ENCODE measurements at regions not wholly inside any gene's neighbourhood (a gene's known extent, or its start where the extent isn't known, plus 50 kb on each side); places are given as distances from the start of the nearest gene placed in this dataset.

GRCh38 chr11:37407461-37407860 is 809.4 kb upstream of the RAG2 start:
- no peaks in the 10 kb centered on the region for H3K36me3 ChIP-seq (ENCODE audit: control insufficient read depth in 2 of 2, insufficient read depth in 2 of 2, low read length in 1 of 2)
- H3K4me3 ChIP-seq (ENCODE audit: low read length in 2 of 2), result no peak overlapping the region
- no peaks in the 10 kb centered on the region for H3K9me3 ChIP-seq (ENCODE audit: control insufficient read depth in 2 of 2, insufficient read depth in 1 of 2, low read length in 1 of 2)
- DNase-seq (ENCODE audit: low read depth in 6 of 9, low spot score in 9 of 9), result no peak
- H3K27ac ChIP-seq (ENCODE audit: low read depth in 1 of 2, low read length in 1 of 2), result no peak overlapping the region
- no peaks in the 10 kb centered on the region for H3K4me1 ChIP-seq (ENCODE audit: control insufficient read depth in 2 of 2, insufficient read depth in 2 of 2, low read length in 2 of 2)
- H3K27me3 ChIP-seq (ENCODE audit: control insufficient read depth in 2 of 2, insufficient read depth in 1 of 2, low read length in 1 of 2), result no peaks in the 10 kb centered on the region
- 89% methylated on average over 2 of the region's 2 CpGs for WGBS

GRCh38 chr11:37406651-37407050 is 808.6 kb upstream of the RAG2 start:
- Histone ChIP-seq H3K4me3 (ENCODE audit: low read length in 2 of 2) (no peak overlapping the region), H3K27me3 (ENCODE audit: control insufficient read depth in 2 of 2, insufficient read depth in 1 of 2, low read length in 1 of 2) (no peaks in the 10 kb centered on the region), H3K4me1 (ENCODE audit: control insufficient read depth in 2 of 2, insufficient read depth in 2 of 2, low read length in 2 of 2) (no peaks in the 10 kb centered on the region), H3K9me3 (ENCODE audit: control insufficient read depth in 2 of 2, insufficient read depth in 1 of 2, low read length in 1 of 2) (no peaks in the 10 kb centered on the region), H3K27ac (ENCODE audit: low read depth in 1 of 2, low read length in 1 of 2) (no peak overlapping the region), H3K36me3 (ENCODE audit: control insufficient read depth in 2 of 2, insufficient read depth in 2 of 2, low read length in 1 of 2) (no peaks in the 10 kb centered on the region)
- 92% methylated on average over 1 of the region's 1 CpG for WGBS
- DNase-seq (ENCODE audit: low read depth in 6 of 9, low spot score in 9 of 9), result no peak

- H3K27ac ChIP-seq (ENCODE audit: low read depth in 1 of 2, low read length in 1 of 2), result no peak overlapping the region
- no peaks in the 10 kb centered on the region for H3K27me3 ChIP-seq (ENCODE audit: control insufficient read depth in 2 of 2, insufficient read depth in 1 of 2, low read length in 1 of 2)
- no peaks in the 10 kb centered on the region for H3K36me3 ChIP-seq (ENCODE audit: control insufficient read depth in 2 of 2, insufficient read depth in 2 of 2, low read length in 1 of 2)
- WGBS, result 86% methylated on average over 2 of the region's 2 CpGs
- H3K4me3 ChIP-seq (ENCODE audit: low read length in 2 of 2), result no peak overlapping the region
- H3K4me1 ChIP-seq (ENCODE audit: control insufficient read depth in 2 of 2, insufficient read depth in 2 of 2, low read length in 2 of 2), result no peaks in the 10 kb centered on the region
- DNase-seq (ENCODE audit: low read depth in 6 of 9, low spot score in 9 of 9), result no peak
- H3K9me3 ChIP-seq (ENCODE audit: control insufficient read depth in 2 of 2, insufficient read depth in 1 of 2, low read length in 1 of 2), result no peaks in the 10 kb centered on the region
These were observed 806.2 kb upstream of the RAG2 start for GRCh38 chr11:37404231-37404630.

DNA sequence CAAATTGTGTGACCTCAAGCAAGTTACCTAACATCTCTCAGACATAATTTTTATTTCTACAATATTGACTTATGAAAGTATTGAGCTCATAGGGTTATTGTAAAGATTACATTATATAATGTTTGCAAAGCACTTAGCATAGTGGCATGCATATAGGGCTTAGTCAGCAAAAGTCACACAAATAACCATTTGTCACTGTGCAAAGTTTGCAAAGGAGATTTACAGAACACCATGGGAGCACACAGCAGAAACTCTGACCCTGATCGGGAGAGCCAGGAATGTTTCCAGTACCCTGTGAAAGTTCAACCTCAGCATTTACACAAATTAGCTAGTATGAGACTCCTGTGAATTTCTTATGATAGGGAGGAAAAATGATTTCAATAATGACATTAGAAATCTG is 804.6 kb upstream of the RAG2 start:
- H3K4me3 ChIP-seq (ENCODE audit: low read length in 2 of 2), result no peak overlapping the region

DNA sequence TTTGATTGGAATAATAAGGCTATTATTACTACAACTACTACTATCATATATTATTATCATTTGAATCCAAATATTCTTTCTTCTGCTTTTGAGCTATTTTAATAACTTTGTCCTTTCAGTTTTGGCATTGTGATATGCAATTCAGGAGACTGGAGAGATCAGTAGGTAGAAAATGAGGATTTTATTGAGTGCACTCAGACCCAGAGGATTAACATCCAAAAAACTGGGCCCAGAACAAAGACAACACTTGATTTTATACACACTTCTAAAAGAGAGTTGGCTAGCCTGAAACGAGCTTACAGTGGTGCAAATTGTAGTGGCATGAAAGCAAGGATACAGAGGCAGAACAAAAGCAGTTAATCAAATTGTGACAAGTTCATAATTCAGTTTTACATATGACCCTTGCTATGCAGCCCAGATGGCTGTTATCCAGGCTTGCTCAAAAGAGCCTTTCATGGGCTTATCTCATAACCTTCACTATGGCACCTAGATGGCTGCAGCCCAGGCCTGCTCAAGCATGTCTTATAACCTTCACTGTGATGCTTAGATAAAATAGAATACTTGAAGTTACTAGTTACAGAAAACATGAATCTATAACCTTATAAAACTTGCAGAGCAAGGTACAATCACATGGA is 796.3 kb upstream of the RAG2 start:
- H3K27me3 ChIP-seq (ENCODE audit: control insufficient read depth in 2 of 2, insufficient read depth in 1 of 2, low read length in 1 of 2), result no peaks in the 10 kb centered on the region
- no peak overlapping the region for H3K4me3 ChIP-seq (ENCODE audit: low read length in 2 of 2)
- H3K36me3 ChIP-seq (ENCODE audit: control insufficient read depth in 2 of 2, insufficient read depth in 2 of 2, low read length in 1 of 2), result no peaks in the 10 kb centered on the region
- H3K9me3 ChIP-seq (ENCODE audit: control insufficient read depth in 2 of 2, insufficient read depth in 1 of 2, low read length in 1 of 2), result peaks cover 0 to 3% of the 10 kb centered on the region in 2 donors
- WGBS, result 77% methylated on average over 1 of the region's 1 CpG
- no peak for DNase-seq (ENCODE audit: low read depth in 6 of 9, low spot score in 9 of 9)
- H3K4me1 ChIP-seq (ENCODE audit: control insufficient read depth in 2 of 2, insufficient read depth in 2 of 2, low read length in 2 of 2), result no peaks in the 10 kb centered on the region
- no peak overlapping the region for H3K27ac ChIP-seq (ENCODE audit: low read depth in 1 of 2, low read length in 1 of 2)

More for the DNA sequence above, 804.6 kb upstream of the RAG2 start:
- H3K27me3 ChIP-seq (ENCODE audit: control insufficient read depth in 2 of 2, insufficient read depth in 1 of 2, low read length in 1 of 2), result no peaks in the 10 kb centered on the region
- no peak for DNase-seq (ENCODE audit: low read depth in 6 of 9, low spot score in 9 of 9)
- H3K36me3 ChIP-seq (ENCODE audit: control insufficient read depth in 2 of 2, insufficient read depth in 2 of 2, low read length in 1 of 2), result no peaks in the 10 kb centered on the region
- no peak overlapping the region for H3K27ac ChIP-seq (ENCODE audit: low read depth in 1 of 2, low read length in 1 of 2)
- no peaks in the 10 kb centered on the region for H3K9me3 ChIP-seq (ENCODE audit: control insufficient read depth in 2 of 2, insufficient read depth in 1 of 2, low read length in 1 of 2)
- H3K4me1 ChIP-seq (ENCODE audit: control insufficient read depth in 2 of 2, insufficient read depth in 2 of 2, low read length in 2 of 2), result no peaks in the 10 kb centered on the region
- WGBS, result 93% methylated on average over 1 of the region's 1 CpG

DNA sequence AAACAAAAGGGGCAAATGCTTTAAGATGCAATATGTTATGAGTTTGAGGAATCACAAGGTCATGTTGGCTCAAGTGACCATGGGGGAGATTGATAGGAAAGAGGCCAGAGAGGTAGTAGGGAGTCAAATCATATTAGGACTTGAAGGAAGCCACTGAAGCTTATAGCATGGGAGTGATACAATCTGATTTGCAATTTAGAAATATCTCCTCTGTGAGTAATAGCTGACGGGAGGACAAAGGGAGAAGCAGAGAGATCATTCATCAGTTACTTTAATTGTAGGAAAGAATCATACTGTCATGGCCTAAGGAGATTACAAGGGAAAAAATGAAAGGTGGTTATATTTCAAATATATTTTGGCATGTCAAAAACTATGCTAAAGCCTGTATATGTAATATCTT is 793.6 kb upstream of the RAG2 start:
- Histone ChIP-seq H3K9me3 (ENCODE audit: control insufficient read depth in 2 of 2, insufficient read depth in 1 of 2, low read length in 1 of 2) (peaks cover 0 to 3% of the 10 kb centered on the region in 2 donors), H3K4me3 (ENCODE audit: low read length in 2 of 2) (no peak overlapping the region), H3K36me3 (ENCODE audit: control insufficient read depth in 2 of 2, insufficient read depth in 2 of 2, low read length in 1 of 2) (no peaks in the 10 kb centered on the region), H3K27ac (ENCODE audit: low read depth in 1 of 2, low read length in 1 of 2) (no peak overlapping the region), H3K4me1 (ENCODE audit: control insufficient read depth in 2 of 2, insufficient read depth in 2 of 2, low read length in 2 of 2) (no peaks in the 10 kb centered on the region), H3K27me3 (ENCODE audit: control insufficient read depth in 2 of 2, insufficient read depth in 1 of 2, low read length in 1 of 2) (no peaks in the 10 kb centered on the region)
- DNase-seq (ENCODE audit: low read depth in 6 of 9, low spot score in 9 of 9), result no peak
- WGBS, result 98% methylated on average over 1 of the region's 1 CpG

DNA sequence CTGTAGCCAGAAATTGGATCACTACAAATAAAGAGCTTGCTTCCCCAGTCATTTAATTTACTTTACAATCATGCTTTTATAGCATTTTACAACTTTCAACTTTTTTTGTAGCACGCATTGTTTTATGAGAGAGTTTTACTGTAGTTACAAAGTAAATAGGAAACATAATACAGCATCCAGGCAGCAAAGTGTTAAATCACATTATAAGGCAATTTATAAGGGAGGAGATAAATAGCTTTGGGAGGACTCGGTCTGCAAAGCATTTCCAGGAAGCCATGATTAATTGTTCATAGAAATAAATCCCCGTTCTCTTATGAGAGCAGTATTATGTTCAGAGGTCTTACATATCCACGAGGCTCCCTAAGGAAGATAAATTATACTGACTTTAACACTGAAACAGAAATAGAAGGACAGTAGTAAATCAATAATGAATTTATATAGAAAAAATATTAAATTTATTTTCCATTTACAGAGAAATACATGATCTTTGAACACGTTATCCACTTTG is 792.6 kb upstream of the RAG2 start:
- WGBS, result 79% methylated on average over 5 of the region's 5 CpGs
- Histone ChIP-seq H3K27ac (ENCODE audit: low read depth in 1 of 2, low read length in 1 of 2) (no peak overlapping the region), H3K9me3 (ENCODE audit: control insufficient read depth in 2 of 2, insufficient read depth in 1 of 2, low read length in 1 of 2) (peaks cover 0 to 3% of the 10 kb centered on the region in 2 donors), H3K36me3 (ENCODE audit: control insufficient read depth in 2 of 2, insufficient read depth in 2 of 2, low read length in 1 of 2) (no peaks in the 10 kb centered on the region), H3K4me3 (ENCODE audit: low read length in 2 of 2) (no peak overlapping the region), H3K27me3 (ENCODE audit: control insufficient read depth in 2 of 2, insufficient read depth in 1 of 2, low read length in 1 of 2) (no peaks in the 10 kb centered on the region), H3K4me1 (ENCODE audit: control insufficient read depth in 2 of 2, insufficient read depth in 2 of 2, low read length in 2 of 2) (no peaks in the 10 kb centered on the region)
- DNase-seq (ENCODE audit: low read depth in 6 of 9, low spot score in 9 of 9), result no peak

DNA sequence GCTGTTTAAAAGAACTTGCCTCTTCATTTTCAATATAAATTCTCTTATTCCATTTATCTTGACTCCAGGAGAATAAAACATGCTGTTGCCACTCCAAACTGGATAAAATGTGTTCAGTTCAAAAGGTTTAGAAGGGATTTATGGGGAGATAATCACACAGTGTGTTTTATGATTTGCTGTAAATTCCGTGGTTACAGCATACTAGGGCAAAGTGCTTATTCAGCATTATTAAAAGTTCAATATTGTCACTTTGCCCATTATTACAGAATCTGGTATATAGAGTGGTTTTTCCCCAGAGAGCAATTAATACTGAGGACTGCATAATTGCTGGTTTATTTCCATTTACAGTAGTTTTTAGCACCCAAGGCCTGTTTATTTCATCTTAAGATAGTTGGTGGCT is 780.9 kb upstream of the RAG2 start:
- Histone ChIP-seq H3K36me3 (ENCODE audit: control insufficient read depth in 2 of 2, insufficient read depth in 2 of 2, low read length in 1 of 2) (no peaks in the 10 kb centered on the region), H3K27me3 (ENCODE audit: control insufficient read depth in 2 of 2, insufficient read depth in 1 of 2, low read length in 1 of 2) (no peaks in the 10 kb centered on the region), H3K4me3 (ENCODE audit: low read length in 2 of 2) (no peak overlapping the region), H3K4me1 (ENCODE audit: control insufficient read depth in 2 of 2, insufficient read depth in 2 of 2, low read length in 2 of 2) (no peaks in the 10 kb centered on the region), H3K27ac (ENCODE audit: low read depth in 1 of 2, low read length in 1 of 2) (no peak overlapping the region), H3K9me3 (ENCODE audit: control insufficient read depth in 2 of 2, insufficient read depth in 1 of 2, low read length in 1 of 2) (peaks cover 0 to 7% of the 10 kb centered on the region in 2 donors)
- DNase-seq (ENCODE audit: low read depth in 6 of 9, low spot score in 9 of 9), result no peak
- WGBS, result 78% methylated on average over 1 of the region's 1 CpG

DNA sequence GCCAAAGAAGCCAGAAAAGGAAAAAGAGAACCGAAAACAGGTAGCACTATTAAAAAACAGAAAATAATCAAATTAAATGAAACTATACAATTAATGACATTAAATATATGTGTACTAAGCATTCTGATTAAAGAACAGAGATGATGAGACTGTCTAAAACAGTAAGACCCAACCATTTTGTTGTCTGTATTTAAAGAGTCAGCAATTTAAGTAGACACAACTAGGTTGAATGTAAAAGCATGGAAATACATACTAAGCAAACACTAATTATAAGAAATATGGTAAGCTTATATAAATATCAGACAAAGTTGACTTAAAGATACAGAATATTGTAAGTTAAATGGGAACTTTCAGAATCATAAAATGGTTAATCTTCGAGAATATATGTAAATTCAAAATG is 774.6 kb upstream of the RAG2 start:
- Histone ChIP-seq H3K9me3 (ENCODE audit: control insufficient read depth in 2 of 2, insufficient read depth in 1 of 2, low read length in 1 of 2) (peaks cover 0 to 7% of the 10 kb centered on the region in 2 donors), H3K27me3 (ENCODE audit: control insufficient read depth in 2 of 2, insufficient read depth in 1 of 2, low read length in 1 of 2) (no peaks in the 10 kb centered on the region), H3K36me3 (ENCODE audit: control insufficient read depth in 2 of 2, insufficient read depth in 2 of 2, low read length in 1 of 2) (no peaks in the 10 kb centered on the region), H3K4me1 (ENCODE audit: control insufficient read depth in 2 of 2, insufficient read depth in 2 of 2, low read length in 2 of 2) (no peaks in the 10 kb centered on the region), H3K27ac (ENCODE audit: low read depth in 1 of 2, low read length in 1 of 2) (no peak overlapping the region), H3K4me3 (ENCODE audit: low read length in 2 of 2) (no peak overlapping the region)
- 92% methylated on average over 2 of the region's 2 CpGs for WGBS
- DNase-seq (ENCODE audit: low read depth in 6 of 9, low spot score in 9 of 9), result no peak
